SK-N-SH (cell line): ENCODE measurements at regions not wholly inside any gene's neighbourhood (a gene's known extent, or its start where the extent isn't known, plus 50 kb on each side); places are given as distances from the start of the nearest gene placed in this dataset.

Experiments
- CTCF ChIP-seq: fragments of 200-600 bp; sonication (generic); IDR thresholded peaks from 2 replicates; pipeline ENCODE4 v1.6.1; 2017; ENCODE audit warnings: antibody characterized with exemption, mild to moderate bottlenecking, moderate library complexity
- EZH2phosphoT487 ChIP-seq: fragments of 200-600 bp; sonication (generic); IDR thresholded peaks from 2 replicates; pipeline ENCODE4 v1.6.1; 2017; ENCODE audit warnings: low read depth, mixed run types, mild to moderate bottlenecking, antibody characterized with exemption, moderate library complexity, borderline replicate concordance
- FOXJ3 ChIP-seq: sonication (generic); formaldehyde crosslinking; IDR thresholded peaks from 2 replicates; pipeline ENCODE4 v1.5.1; 2020; ENCODE audit warnings: mild to moderate bottlenecking, missing genetic modification reagents
- GABPA ChIP-seq: IDR thresholded peaks from 2 replicates; pipeline ENCODE4 v1.4.0; 2012; ENCODE audit warnings: low read depth, mild to moderate bottlenecking
- GATA2 ChIP-seq: sonication (generic); formaldehyde crosslinking; IDR thresholded peaks from 2 replicates; pipeline ENCODE4 v1.5.0; 2020; ENCODE audit warnings: mild to moderate bottlenecking, missing genetic modification reagents
- JUND ChIP-seq: IDR thresholded peaks from 2 replicates; pipeline ENCODE4 v1.4.0; 2012
- MAX ChIP-seq: IDR thresholded peaks from 2 replicates; pipeline ENCODE4 v1.4.0; 2012; ENCODE audit warnings: low read depth
- MXI1 ChIP-seq: IDR thresholded peaks from 2 replicates; pipeline ENCODE4 v1.6.1; 2012; ENCODE audit warnings: mild to moderate bottlenecking, low read depth, low read length, improper control_type of control experiment
- NRF1 ChIP-seq: IDR thresholded peaks from 2 replicates; pipeline ENCODE4 v1.6.1; 2012; ENCODE audit warnings: low read depth, mild to moderate bottlenecking, low read length
- POLR2AphosphoS5 ChIP-seq: IDR thresholded peaks from 2 replicates; pipeline ENCODE4 v1.6.1; 2012; ENCODE audit warnings: low read depth, low read length
- RAD21 ChIP-seq: IDR thresholded peaks from 2 replicates; pipeline ENCODE4 v1.6.1; 2012; ENCODE audit warnings: mild to moderate bottlenecking, low read length
- REST ChIP-seq: IDR thresholded peaks from 2 replicates; pipeline ENCODE4 v1.6.1; 2012; ENCODE audit warnings: mild to moderate bottlenecking, low read depth, low read length, moderate library complexity
- YY1 ChIP-seq: IDR thresholded peaks from 2 replicates; pipeline ENCODE4 v1.4.0; 2012; ENCODE audit warnings: low read depth, mild to moderate bottlenecking
- ZBTB33 ChIP-seq: IDR thresholded peaks from 2 replicates; pipeline ENCODE4 v1.4.0; 2012; ENCODE audit warnings: low read depth, borderline replicate concordance

- TF ChIP-seq MAX = no peak
- no peak for TF ChIP-seq ZBTB33
- no peak for TF ChIP-seq CTCF
- TF ChIP-seq RAD21 = no peak
- no peak for TF ChIP-seq EZH2phosphoT487
- no peak for TF ChIP-seq NRF1
- no peak for TF ChIP-seq GABPA
- TF ChIP-seq FOXJ3 (CRISPR knock-in tag) = no peak
- no peak for TF ChIP-seq JUND
- no peak for TF ChIP-seq REST
- TF ChIP-seq GATA2 (CRISPR knock-in tag) = no peak
- TF ChIP-seq POLR2AphosphoS5 = no peak
- no peak for TF ChIP-seq MXI1
- no peak for TF ChIP-seq YY1
These were observed 1249.9 kb downstream of the SLC16A7 start for GRCh38 chr12:60845696-60846095.
